ENCODE measurements at regions not wholly inside any gene's neighbourhood (a gene's known extent, or its start where the extent isn't known, plus 50 kb on each side); places are given as distances from the start of the nearest gene placed in this dataset.
A peak's percentile ranks its signal among the peaks of the same experiment; 100 is the strongest.

- DNase-seq, result no peak
Measured at GRCh38 chr4:124390861-124391260, 321.7 kb downstream of the ANKRD50 start.

- no peak for DNase-seq
Measured at GRCh38 chr4:124396333-124396732, 316.2 kb downstream of the ANKRD50 start.

- no peak for DNase-seq
Measured at GRCh38 chr4:124401606-124402005, 310.9 kb downstream of the ANKRD50 start.

- no peak for DNase-seq
Measured at GRCh38 chr4:124409044-124409443, 303.5 kb downstream of the ANKRD50 start.

GRCh38 chr4:124414276-124415040 is 298.1 kb downstream of the ANKRD50 start:
- DNase-seq, result no peak

GRCh38 chr4:124415146-124415545 is 297.4 kb downstream of the ANKRD50 start:
- DNase-seq, result no peak

- no peak for DNase-seq
Measured at GRCh38 chr4:124417371-124417770, 295.2 kb downstream of the ANKRD50 start.

GRCh38 chr4:124420166-124420695 is 292.3 kb downstream of the ANKRD50 start:
- no peak for DNase-seq

GRCh38 chr4:124423160-124423559 is 289.4 kb downstream of the ANKRD50 start:
- no peak for DNase-seq

- DNase-seq, result no peak
Measured at GRCh38 chr4:124426279-124426678, 286.3 kb downstream of the ANKRD50 start.

GRCh38 chr4:124427095-124427767 is 285.3 kb downstream of the ANKRD50 start:
- peak; percentile 9 for DNase-seq

- DNase-seq, result no peak
Measured at GRCh38 chr4:124428648-124429047, 283.9 kb downstream of the ANKRD50 start.

- no peak for DNase-seq
Measured at GRCh38 chr4:124429746-124430250, 282.7 kb downstream of the ANKRD50 start.

GRCh38 chr4:124431653-124432192 is 280.8 kb downstream of the ANKRD50 start:
- no peak for DNase-seq

GRCh38 chr4:124432500-124432899 is 280.0 kb downstream of the ANKRD50 start:
- DNase-seq, result no peak

- DNase-seq, result no peak
Measured at GRCh38 chr4:124433044-124433443, 279.5 kb downstream of the ANKRD50 start.

- DNase-seq, result no peak
Measured at GRCh38 chr4:124433500-124433899, 279.0 kb downstream of the ANKRD50 start.

- no peak for DNase-seq
Measured at GRCh38 chr4:124435274-124435950, 277.1 kb downstream of the ANKRD50 start.

- DNase-seq, result no peak
Measured at GRCh38 chr4:124437853-124438495, 274.6 kb downstream of the ANKRD50 start.

GRCh38 chr4:124445071-124445470 is 267.5 kb downstream of the ANKRD50 start:
- no peak for DNase-seq

GRCh38 chr4:124449881-124450280 is 262.7 kb downstream of the ANKRD50 start:
- no peak for DNase-seq

GRCh38 chr4:124450851-124451250 is 261.7 kb downstream of the ANKRD50 start:
- DNase-seq, result no peak
